DND-41 (cell line): ENCODE measurements at regions not wholly inside any gene's neighbourhood (a gene's known extent, or its start where the extent isn't known, plus 50 kb on each side); places are given as distances from the start of the nearest gene placed in this dataset.

ENCODE experiments used
- EZH2 ChIP-seq: IDR thresholded peaks from 3 replicates; pipeline ENCODE4 v1.6.1; 2012; ENCODE audit warnings: borderline replicate concordance, low read depth, mild to moderate bottlenecking, moderate library complexity, low read length, inconsistent platforms; ENCODE audit not compliant: severe bottlenecking
- TF ChIP-seq, protein P1 (sequence below): IDR thresholded peaks from 2 replicates; pipeline ENCODE4 v1.5.1; 2012; ENCODE audit warnings: borderline replicate concordance, low read length, moderate library complexity, mild to moderate bottlenecking; ENCODE audit not compliant: poor library complexity, severe bottlenecking; ENCODE audit errors: extremely low read depth

DNA sequence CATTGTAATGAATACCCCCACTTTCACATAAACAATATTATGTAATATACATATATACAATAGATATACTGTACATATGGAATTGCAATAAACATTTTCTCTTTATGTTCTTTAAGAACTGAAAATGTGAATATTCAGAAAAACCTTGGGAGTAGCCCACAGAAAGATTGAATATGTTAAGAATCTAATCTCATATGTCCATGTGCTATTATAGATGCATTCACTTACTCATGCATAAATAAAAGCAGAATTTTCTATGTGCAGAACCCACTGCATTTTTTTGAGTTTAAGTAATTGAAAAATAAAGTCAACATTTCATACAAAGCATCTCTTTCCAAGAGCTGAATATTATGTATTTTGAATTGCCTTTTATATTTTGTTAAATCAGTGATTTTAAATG is 902.3 kb downstream of the PCDH19 start:
- TF ChIP-seq, protein P1, sequence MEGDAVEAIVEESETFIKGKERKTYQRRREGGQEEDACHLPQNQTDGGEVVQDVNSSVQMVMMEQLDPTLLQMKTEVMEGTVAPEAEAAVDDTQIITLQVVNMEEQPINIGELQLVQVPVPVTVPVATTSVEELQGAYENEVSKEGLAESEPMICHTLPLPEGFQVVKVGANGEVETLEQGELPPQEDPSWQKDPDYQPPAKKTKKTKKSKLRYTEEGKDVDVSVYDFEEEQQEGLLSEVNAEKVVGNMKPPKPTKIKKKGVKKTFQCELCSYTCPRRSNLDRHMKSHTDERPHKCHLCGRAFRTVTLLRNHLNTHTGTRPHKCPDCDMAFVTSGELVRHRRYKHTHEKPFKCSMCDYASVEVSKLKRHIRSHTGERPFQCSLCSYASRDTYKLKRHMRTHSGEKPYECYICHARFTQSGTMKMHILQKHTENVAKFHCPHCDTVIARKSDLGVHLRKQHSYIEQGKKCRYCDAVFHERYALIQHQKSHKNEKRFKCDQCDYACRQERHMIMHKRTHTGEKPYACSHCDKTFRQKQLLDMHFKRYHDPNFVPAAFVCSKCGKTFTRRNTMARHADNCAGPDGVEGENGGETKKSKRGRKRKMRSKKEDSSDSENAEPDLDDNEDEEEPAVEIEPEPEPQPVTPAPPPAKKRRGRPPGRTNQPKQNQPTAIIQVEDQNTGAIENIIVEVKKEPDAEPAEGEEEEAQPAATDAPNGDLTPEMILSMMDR, result no peak
- no peak for TF ChIP-seq EZH2
